Lower leg skin (tissue), 3 donors: ENCODE measurements at regions not wholly inside any gene's neighbourhood (a gene's known extent, or its start where the extent isn't known, plus 50 kb on each side); places are given as distances from the start of the nearest gene placed in this dataset.

ENCODE experiments used
- CTCF ChIP-seq, 3 donors: fragments of 450-650 bp; IDR thresholded peaks; one replicate each; pipeline ENCODE4 v1.5.1; 2016; ENCODE audit warnings: antibody characterized with exemption in 3 of 3, mild to moderate bottlenecking in 3 of 3, moderate library complexity in 2 of 3
- POLR2A ChIP-seq, 2 donors: fragments of 450-650 bp; IDR thresholded peaks; one replicate each; pipeline ENCODE4 v1.6.1; 2016 to 2017; ENCODE audit warnings: antibody characterized with exemption in 2 of 2, mild to moderate bottlenecking in 1 of 2, moderate library complexity in 1 of 2

GRCh38 chr20:39111359-39112177 is 149.4 kb downstream of the DHX35 start:
- TF ChIP-seq CTCF (IDR thresholded peaks at IDR 0.05) (no peak), POLR2A (IDR thresholded peaks at IDR 0.05) (no peak)
